ENCODE measurements at regions not wholly inside any gene's neighbourhood (a gene's known extent, or its start where the extent isn't known, plus 50 kb on each side); places are given as distances from the start of the nearest gene placed in this dataset.
A peak's percentile ranks its signal among the peaks of the same experiment; 100 is the strongest.

GRCh38 chr2:146734042-146734820, 1110.6 kb upstream of the ACVR2A start:
- DNase-seq (ENCODE audit: low read depth in 1 of 2, low spot score in 1 of 2), result peak; percentile 64 to 87
- H3K4me3 ChIP-seq, result no peak overlapping the region

GRCh38 chr2:146730882-146731281, 1113.9 kb upstream of the ACVR2A start:
- peaks cover 9% of the 10 kb centered on the region for H3K4me1 ChIP-seq (ENCODE audit: low read depth)
- no peaks in the 10 kb centered on the region for H3K27me3 ChIP-seq
- H3K27ac ChIP-seq, result no peak overlapping the region
- no peak overlapping the region for H3K4me3 ChIP-seq
- TF ChIP-seq, protein P1, sequence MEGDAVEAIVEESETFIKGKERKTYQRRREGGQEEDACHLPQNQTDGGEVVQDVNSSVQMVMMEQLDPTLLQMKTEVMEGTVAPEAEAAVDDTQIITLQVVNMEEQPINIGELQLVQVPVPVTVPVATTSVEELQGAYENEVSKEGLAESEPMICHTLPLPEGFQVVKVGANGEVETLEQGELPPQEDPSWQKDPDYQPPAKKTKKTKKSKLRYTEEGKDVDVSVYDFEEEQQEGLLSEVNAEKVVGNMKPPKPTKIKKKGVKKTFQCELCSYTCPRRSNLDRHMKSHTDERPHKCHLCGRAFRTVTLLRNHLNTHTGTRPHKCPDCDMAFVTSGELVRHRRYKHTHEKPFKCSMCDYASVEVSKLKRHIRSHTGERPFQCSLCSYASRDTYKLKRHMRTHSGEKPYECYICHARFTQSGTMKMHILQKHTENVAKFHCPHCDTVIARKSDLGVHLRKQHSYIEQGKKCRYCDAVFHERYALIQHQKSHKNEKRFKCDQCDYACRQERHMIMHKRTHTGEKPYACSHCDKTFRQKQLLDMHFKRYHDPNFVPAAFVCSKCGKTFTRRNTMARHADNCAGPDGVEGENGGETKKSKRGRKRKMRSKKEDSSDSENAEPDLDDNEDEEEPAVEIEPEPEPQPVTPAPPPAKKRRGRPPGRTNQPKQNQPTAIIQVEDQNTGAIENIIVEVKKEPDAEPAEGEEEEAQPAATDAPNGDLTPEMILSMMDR (IDR thresholded peaks at IDR 0.05; ENCODE audit: low read depth, low read length), result no peak
- DNase-seq (ENCODE audit: low read depth in 1 of 2, low spot score in 1 of 2), result peak in 1 of 2 donors; percentile 2
- no peaks in the 10 kb centered on the region for H3K9me3 ChIP-seq (ENCODE audit: low read depth)
- no peaks in the 10 kb centered on the region for H3K36me3 ChIP-seq

More at GRCh38 chr2:146734042-146734820, 1110.6 kb upstream of the ACVR2A start:
- Histone ChIP-seq H3K27ac (no peak overlapping the region), H3K9me3 (ENCODE audit: low read depth) (no peaks in the 10 kb centered on the region), H3K4me1 (ENCODE audit: low read depth) (peaks cover 9% of the 10 kb centered on the region), H3K27me3 (no peaks in the 10 kb centered on the region), H3K36me3 (no peaks in the 10 kb centered on the region)
- TF ChIP-seq, protein P1 (IDR thresholded peaks at IDR 0.05; ENCODE audit: low read depth, low read length), result peak; percentile 49

DNA sequence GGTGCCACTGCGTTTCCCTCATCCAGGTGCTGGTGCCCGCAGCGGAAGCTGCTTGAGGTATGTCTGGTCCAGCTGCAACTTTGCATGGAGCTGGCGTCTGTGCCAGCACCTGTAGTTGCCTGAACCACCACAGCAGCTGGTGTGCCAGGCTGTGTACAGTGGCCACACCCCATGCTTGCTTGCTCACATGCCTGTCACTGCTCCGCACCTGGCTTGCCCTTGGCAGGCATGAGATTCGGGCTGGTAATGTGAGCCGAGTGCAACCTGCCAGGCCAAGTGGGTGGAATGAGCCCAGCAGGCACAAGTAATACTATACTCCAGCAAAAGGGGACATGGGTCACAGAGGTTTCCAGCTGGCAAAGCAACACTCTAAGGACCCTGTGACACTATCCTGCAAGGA, 1123.3 kb upstream of the ACVR2A start:
- Histone ChIP-seq H3K4me3 (no peak overlapping the region), H3K36me3 (no peaks in the 10 kb centered on the region), H3K27ac (no peak overlapping the region), H3K9me3 (ENCODE audit: low read depth) (no peaks in the 10 kb centered on the region), H3K4me1 (ENCODE audit: low read depth) (no peaks in the 10 kb centered on the region), H3K27me3 (no peaks in the 10 kb centered on the region)
- TF ChIP-seq, protein P1 (IDR thresholded peaks at IDR 0.05; ENCODE audit: low read depth, low read length), result no peak
- no peak for DNase-seq (ENCODE audit: low read depth in 1 of 2, low spot score in 1 of 2)

DNA sequence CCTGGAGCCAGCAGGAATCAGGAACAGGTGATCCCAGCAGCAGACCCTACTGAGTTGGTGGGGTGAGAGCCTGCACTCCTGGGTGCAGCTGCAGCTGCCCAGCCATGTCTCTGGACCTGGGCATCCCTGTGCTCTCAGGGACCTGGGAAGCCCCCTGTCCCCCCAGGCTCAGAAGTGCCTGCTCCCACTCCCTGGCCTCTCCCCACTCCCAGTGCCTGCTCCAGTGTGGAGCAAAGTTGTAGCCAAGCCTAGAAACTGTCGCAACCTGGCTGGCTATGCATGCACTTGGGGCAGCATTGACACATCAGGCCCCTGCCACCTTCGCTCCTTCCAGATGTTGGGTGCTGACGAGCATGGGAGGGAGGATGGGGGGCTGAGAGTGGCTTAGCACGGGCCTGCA, 1124.7 kb upstream of the ACVR2A start:
- Histone ChIP-seq H3K27me3 (no peaks in the 10 kb centered on the region), H3K27ac (no peak overlapping the region), H3K9me3 (ENCODE audit: low read depth) (no peaks in the 10 kb centered on the region), H3K4me1 (ENCODE audit: low read depth) (no peaks in the 10 kb centered on the region), H3K4me3 (no peak overlapping the region), H3K36me3 (no peaks in the 10 kb centered on the region)
- TF ChIP-seq, protein P1 (IDR thresholded peaks at IDR 0.05; ENCODE audit: low read depth, low read length), result no peak
- DNase-seq (ENCODE audit: low read depth in 1 of 2, low spot score in 1 of 2), result no peak

GRCh38 chr2:146716591-146716990, 1128.2 kb upstream of the ACVR2A start:
- Histone ChIP-seq H3K36me3 (no peaks in the 10 kb centered on the region), H3K9me3 (ENCODE audit: low read depth) (no peaks in the 10 kb centered on the region), H3K4me1 (ENCODE audit: low read depth) (no peaks in the 10 kb centered on the region), H3K27me3 (no peaks in the 10 kb centered on the region), H3K4me3 (no peak overlapping the region), H3K27ac (no peak overlapping the region)
- DNase-seq (ENCODE audit: low read depth in 1 of 2, low spot score in 1 of 2), result no peak
- TF ChIP-seq, protein P1 (IDR thresholded peaks at IDR 0.05; ENCODE audit: low read depth, low read length), result no peak
